ENCODE measurements at regions not wholly inside any gene's neighbourhood (a gene's known extent, or its start where the extent isn't known, plus 50 kb on each side); places are given as distances from the start of the nearest gene placed in this dataset.

DNA sequence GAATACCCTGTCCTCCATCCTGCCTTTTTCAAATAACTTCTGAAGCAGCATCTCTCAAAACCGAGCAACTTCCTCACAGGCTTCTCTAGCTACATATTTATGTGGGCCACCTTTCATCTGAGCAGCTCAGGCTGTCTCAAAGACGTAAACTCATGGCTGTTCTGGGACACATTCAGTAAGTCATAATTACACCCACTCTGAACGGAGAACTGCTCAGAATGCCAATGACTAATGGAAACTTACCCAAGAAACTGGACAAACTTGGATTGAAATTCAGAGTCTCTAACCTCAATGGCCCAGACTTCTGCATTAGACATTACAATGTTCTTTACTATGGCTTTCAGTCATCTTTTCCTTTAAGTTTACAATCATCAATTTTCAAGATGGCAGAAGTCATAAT is 145.2 kb downstream of the RAD51AP2 start:
- peaks cover 0 to 6% of the 10 kb centered on the region in 2 experiments for H3K9me3 ChIP-seq (ENCODE audit: control insufficient read depth in 1 of 2, insufficient read depth in 1 of 2, low read length in 2 of 2)
- ChIA-PET POLR2A (no interaction called here), CTCF (no interaction called here)
- no peak overlapping the region for H3K4me3 ChIP-seq (ENCODE audit: low read length)
- H3K27ac ChIP-seq (ENCODE audit: low read depth in 1 of 2, low read length in 2 of 2): no peak overlapping the region
- H3K36me3 ChIP-seq (ENCODE audit: insufficient read depth, low read length): no peaks in the 10 kb centered on the region
- H3K36me3 Mint-ChIP-seq (ENCODE audit: low read depth): no peaks in the 10 kb centered on the region
- no peaks in the 10 kb centered on the region for H3K27me3 ChIP-seq (ENCODE audit: control insufficient read depth in 1 of 2, insufficient read depth in 2 of 2, low read length in 2 of 2)
- no peak for ATAC-seq (ENCODE audit: poor library complexity)
- H3K27ac Mint-ChIP-seq: no peak overlapping the region
- H3K4me1 Mint-ChIP-seq (ENCODE audit: low read depth): no peaks in the 10 kb centered on the region
- H3K4me1 ChIP-seq (ENCODE audit: insufficient read depth, low read length): no peaks in the 10 kb centered on the region
- TF ChIP-seq, protein P1, sequence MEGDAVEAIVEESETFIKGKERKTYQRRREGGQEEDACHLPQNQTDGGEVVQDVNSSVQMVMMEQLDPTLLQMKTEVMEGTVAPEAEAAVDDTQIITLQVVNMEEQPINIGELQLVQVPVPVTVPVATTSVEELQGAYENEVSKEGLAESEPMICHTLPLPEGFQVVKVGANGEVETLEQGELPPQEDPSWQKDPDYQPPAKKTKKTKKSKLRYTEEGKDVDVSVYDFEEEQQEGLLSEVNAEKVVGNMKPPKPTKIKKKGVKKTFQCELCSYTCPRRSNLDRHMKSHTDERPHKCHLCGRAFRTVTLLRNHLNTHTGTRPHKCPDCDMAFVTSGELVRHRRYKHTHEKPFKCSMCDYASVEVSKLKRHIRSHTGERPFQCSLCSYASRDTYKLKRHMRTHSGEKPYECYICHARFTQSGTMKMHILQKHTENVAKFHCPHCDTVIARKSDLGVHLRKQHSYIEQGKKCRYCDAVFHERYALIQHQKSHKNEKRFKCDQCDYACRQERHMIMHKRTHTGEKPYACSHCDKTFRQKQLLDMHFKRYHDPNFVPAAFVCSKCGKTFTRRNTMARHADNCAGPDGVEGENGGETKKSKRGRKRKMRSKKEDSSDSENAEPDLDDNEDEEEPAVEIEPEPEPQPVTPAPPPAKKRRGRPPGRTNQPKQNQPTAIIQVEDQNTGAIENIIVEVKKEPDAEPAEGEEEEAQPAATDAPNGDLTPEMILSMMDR (IDR thresholded peaks at IDR 0.05): no peak
- intact Hi-C loops (cut with DNase I, micrococcal nuclease): no loop called here
- DNase-seq: no peak
- H3K27me3 Mint-ChIP-seq: no peaks in the 10 kb centered on the region
- H3K9me3 Mint-ChIP-seq: peaks cover 12% of the 10 kb centered on the region
- H3K4me3 Mint-ChIP-seq: no peak overlapping the region

DNA sequence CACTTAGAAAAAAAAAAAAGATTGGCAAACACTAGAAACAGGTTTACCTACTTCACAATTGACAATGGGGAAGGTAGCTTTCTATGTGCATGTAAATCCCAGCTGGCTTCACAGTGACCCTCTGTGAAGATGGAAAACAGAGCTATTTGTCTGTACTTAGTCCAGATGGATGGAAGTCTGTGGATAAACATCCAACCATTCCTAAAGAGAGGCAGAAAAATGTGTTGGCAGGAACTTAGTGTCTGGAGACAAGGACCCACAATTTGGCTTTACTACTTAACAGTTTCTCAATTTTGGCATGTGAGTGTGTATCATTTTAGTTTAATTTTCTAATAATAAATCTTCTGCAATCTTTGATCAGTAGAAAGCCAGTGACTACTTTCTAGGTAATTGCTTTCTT is 154.4 kb downstream of the RAD51AP2 start:
- Mint-ChIP-seq H3K4me1 (ENCODE audit: low read depth) (no peaks in the 10 kb centered on the region), H3K9me3 (peaks cover 25% of the 10 kb centered on the region), H3K27ac (no peak overlapping the region), H3K27me3 (no peaks in the 10 kb centered on the region), H3K36me3 (ENCODE audit: low read depth) (no peaks in the 10 kb centered on the region), H3K4me3 (no peak overlapping the region)
- intact Hi-C loops (cut with DNase I, micrococcal nuclease): no loop called here
- no peak for ATAC-seq (ENCODE audit: poor library complexity)
- ChIA-PET CTCF (no interaction called here), POLR2A (no interaction called here)
- H3K36me3 ChIP-seq (ENCODE audit: insufficient read depth, low read length): no peaks in the 10 kb centered on the region
- no peaks in the 10 kb centered on the region for H3K4me1 ChIP-seq (ENCODE audit: insufficient read depth, low read length)
- no peaks in the 10 kb centered on the region for H3K27me3 ChIP-seq (ENCODE audit: control insufficient read depth in 1 of 2, insufficient read depth in 2 of 2, low read length in 2 of 2)
- H3K4me3 ChIP-seq (ENCODE audit: low read length): no peak overlapping the region
- TF ChIP-seq, protein P1 (IDR thresholded peaks at IDR 0.05): no peak
- no peaks in the 10 kb centered on the region for H3K9me3 ChIP-seq (ENCODE audit: control insufficient read depth in 1 of 2, insufficient read depth in 1 of 2, low read length in 2 of 2)
- DNase-seq: no peak
- H3K27ac ChIP-seq (ENCODE audit: low read depth in 1 of 2, low read length in 2 of 2): no peak overlapping the region

DNA sequence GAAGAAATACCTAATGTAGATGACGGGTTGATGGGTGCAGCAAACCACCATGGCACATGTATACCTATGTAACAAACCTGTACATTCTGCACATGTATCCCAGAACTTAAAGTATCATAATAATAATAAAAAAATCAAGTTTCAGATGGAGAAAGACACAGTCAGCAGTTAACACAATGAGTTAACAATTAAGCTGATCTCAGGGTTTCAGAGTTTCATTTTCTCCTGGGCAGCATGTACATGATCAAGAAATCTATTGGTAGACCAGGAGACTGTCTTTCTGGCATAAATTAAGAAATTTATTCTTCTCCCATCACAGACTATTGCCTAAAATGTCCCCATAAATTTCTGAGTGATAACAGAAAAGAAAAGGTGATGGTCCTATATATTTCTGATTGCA is 155.3 kb downstream of the RAD51AP2 start:
- intact Hi-C loops (cut with DNase I, micrococcal nuclease): no loop called here
- POLR2A ChIA-PET: no interaction called here
- no peak for ATAC-seq (ENCODE audit: poor library complexity)

More for the DNA sequence above, 155.3 kb downstream of the RAD51AP2 start:
- H3K9me3 ChIP-seq (ENCODE audit: control insufficient read depth in 1 of 2, insufficient read depth in 1 of 2, low read length in 2 of 2): no peaks in the 10 kb centered on the region
- no peak overlapping the region for H3K27ac ChIP-seq (ENCODE audit: low read depth in 1 of 2, low read length in 2 of 2)
- no peaks in the 10 kb centered on the region for H3K4me1 ChIP-seq (ENCODE audit: insufficient read depth, low read length)
- Mint-ChIP-seq H3K27ac (no peak overlapping the region), H3K4me3 (no peak overlapping the region), H3K36me3 (ENCODE audit: low read depth) (no peaks in the 10 kb centered on the region), H3K4me1 (ENCODE audit: low read depth) (no peaks in the 10 kb centered on the region), H3K27me3 (no peaks in the 10 kb centered on the region), H3K9me3 (peaks cover 21% of the 10 kb centered on the region)
- H3K4me3 ChIP-seq (ENCODE audit: low read length): no peak overlapping the region
- no peak for DNase-seq
- H3K27me3 ChIP-seq (ENCODE audit: control insufficient read depth in 1 of 2, insufficient read depth in 2 of 2, low read length in 2 of 2): no peaks in the 10 kb centered on the region
- TF ChIP-seq, protein P1 (IDR thresholded peaks at IDR 0.05): no peak
- H3K36me3 ChIP-seq (ENCODE audit: insufficient read depth, low read length): no peaks in the 10 kb centered on the region
- CTCF ChIA-PET: no interaction called here
